HEK293T (cell line): ENCODE measurements at regions not wholly inside any gene's neighbourhood (a gene's known extent, or its start where the extent isn't known, plus 50 kb on each side); places are given as distances from the start of the nearest gene placed in this dataset.

Experiments used
- FOXA1 ChIP-seq: fragments of 450-650 bp; IDR thresholded peaks from 2 replicates; pipeline ENCODE4 v1.6.1; 2016; ENCODE audit warnings: mild to moderate bottlenecking
- FOXM1 ChIP-seq: fragments of 450-650 bp; IDR thresholded peaks from 2 replicates; pipeline ENCODE4 v1.6.1; 2017; ENCODE audit warnings: mild to moderate bottlenecking, borderline replicate concordance
- LEF1 ChIP-seq: fragments of 450-650 bp; IDR thresholded peaks from 2 replicates; pipeline ENCODE4 v1.6.1; 2017; ENCODE audit warnings: mild to moderate bottlenecking, borderline replicate concordance
- PKNOX1 ChIP-seq: fragments of 450-650 bp; IDR thresholded peaks from 2 replicates; pipeline ENCODE4 v1.6.1; 2016
- SP1 ChIP-seq: fragments of 450-650 bp; IDR thresholded peaks from 2 replicates; pipeline ENCODE4 v1.6.1; 2017
- SUZ12 ChIP-seq: fragments of 450-650 bp; IDR thresholded peaks from 2 replicates; pipeline ENCODE4 v1.6.1; 2016; ENCODE audit warnings: mild to moderate bottlenecking
- TARDBP ChIP-seq: fragments of 450-650 bp; IDR thresholded peaks from 2 replicates; pipeline ENCODE4 v1.6.1; 2016

GRCh38 chr2:2836343-2837070, 505.4 kb upstream of the MYT1L start:
- TF ChIP-seq LEF1 (no peak), TARDBP (no peak), FOXA1 (no peak), SUZ12 (no peak), SP1 (no peak), FOXM1 (no peak), PKNOX1 (no peak)
